ENCODE measurements at regions not wholly inside any gene's neighbourhood (a gene's known extent, or its start where the extent isn't known, plus 50 kb on each side); places are given as distances from the start of the nearest gene placed in this dataset.

DNA sequence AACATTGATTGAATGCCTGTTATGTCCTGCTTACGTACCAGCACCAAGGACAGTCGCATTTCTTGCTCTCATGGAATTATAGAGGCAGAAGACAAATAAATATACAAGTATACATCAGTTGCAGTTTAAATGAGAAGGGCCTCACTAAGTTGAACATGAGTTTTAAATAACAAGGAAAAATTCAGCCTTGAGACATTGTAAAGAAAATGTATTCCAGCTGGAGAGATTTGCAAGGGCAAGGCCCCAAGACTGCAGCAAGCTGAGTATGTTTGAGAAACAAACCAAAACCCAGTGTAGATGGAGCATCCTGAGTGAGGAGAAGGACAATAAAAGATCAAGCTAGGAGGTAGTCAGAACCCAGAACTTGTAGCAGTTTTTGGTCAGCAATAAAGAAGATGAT, 123.2 kb upstream of the BMP5 start:
- POLR2A ChIA-PET (ENCODE audit: partially characterized antibody): no interaction called here
- H4K91ac ChIP-seq (replicated peaks; ENCODE audit: insufficient read length, low read length): no peak overlapping the region
- DNase-seq (ENCODE audit: low read depth in 1 of 2, low spot score in 2 of 2) (no peak), FAIRE-seq (no peak)
- no peak overlapping the region for H3K4ac ChIP-seq (replicated peaks; ENCODE audit: insufficient read length, low read depth, low read length)
- H2AK5ac ChIP-seq (ENCODE audit: low read depth, low read length): no peak overlapping the region
- no peaks in the 10 kb centered on the region for H3K36me3 ChIP-seq (ENCODE audit: control insufficient read depth in 2 of 4, insufficient read depth in 4 of 4, low read length in 3 of 4)
- H3K4me3 ChIP-seq (ENCODE audit: extremely low read depth in 1 of 4, insufficient read depth in 2 of 4, low read depth in 3 of 4, low read length in 4 of 4): no peak overlapping the region
- no peaks in the 10 kb centered on the region for H3K27me3 ChIP-seq (replicated peaks in 1 of 4; ENCODE audit: control insufficient read depth in 3 of 4, extremely low read depth in 1 of 4, insufficient read depth in 3 of 4, low read length in 3 of 4)
- no peak overlapping the region for H2BK5ac ChIP-seq (ENCODE audit: low read depth, low read length)
- no peak overlapping the region for H3K4me2 ChIP-seq (ENCODE audit: insufficient read depth in 1 of 2, low read depth in 2 of 2, low read length in 2 of 2)
- TF ChIP-seq TBP (IDR thresholded peaks at IDR 0.05; ENCODE audit: low read depth, low read length) (no peak), CBX5 (IDR thresholded peaks at IDR 0.05; ENCODE audit: low read depth, low read length) (no peak), SIX5 (IDR thresholded peaks at IDR 0.05; ENCODE audit: low read depth, low read length) (no peak), RBBP5 (IDR thresholded peaks at IDR 0.05; ENCODE audit: borderline replicate concordance, low read depth, low read length) (no peak), BRCA1 (IDR thresholded peaks at IDR 0.05; ENCODE audit: low read depth, low read length) (no peak), CBX8 (IDR thresholded peaks at IDR 0.05; ENCODE audit: borderline replicate concordance, low read depth, low read length) (no peak), SRF (IDR thresholded peaks at IDR 0.05; ENCODE audit: low read depth, low read length) (no peak), RFX5 (IDR thresholded peaks at IDR 0.05; ENCODE audit: borderline replicate concordance, low read depth, low read length) (no peak), HDAC2 (IDR thresholded peaks at IDR 0.05; ENCODE audit: borderline replicate concordance in 1 of 2, low read depth in 2 of 2, low read length in 2 of 2) (no peak), POLR2AphosphoS5 (IDR thresholded peaks at IDR 0.05; ENCODE audit: low read depth, low read length) (no peak), KDM1A (IDR thresholded peaks at IDR 0.05; ENCODE audit: borderline replicate concordance, low read length) (no peak)
- TF ChIP-seq, protein P1, sequence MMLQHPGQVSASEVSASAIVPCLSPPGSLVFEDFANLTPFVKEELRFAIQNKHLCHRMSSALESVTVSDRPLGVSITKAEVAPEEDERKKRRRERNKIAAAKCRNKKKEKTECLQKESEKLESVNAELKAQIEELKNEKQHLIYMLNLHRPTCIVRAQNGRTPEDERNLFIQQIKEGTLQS (IDR thresholded peaks at IDR 0.05; ENCODE audit: insufficient read depth, low read depth, low read length): no peak
- peaks cover 4 to 5% of the 10 kb centered on the region in 2 experiments; a peak in 3 of 4 replicates for H3K9me3 ChIP-seq (ENCODE audit: insufficient read depth in 2 of 2, low read depth in 1 of 2, low read length in 1 of 2)
- no peak overlapping the region for H2BK15ac ChIP-seq (ENCODE audit: low read length)
- no peak overlapping the region for H2BK120ac ChIP-seq (replicated peaks; ENCODE audit: low read depth, low read length)
- CTCF ChIA-PET (ENCODE audit: partially characterized antibody): interaction anchor here (1.3 kb wide), 1 partner anchor 286 kb away, joined by 3 read pairs; no protein-coding TSS in a partner anchor
- no peak overlapping the region for H3K14ac ChIP-seq (ENCODE audit: insufficient read length)
- H3K79me2 ChIP-seq (ENCODE audit: control insufficient read depth in 1 of 2, insufficient read depth in 2 of 2, low read length in 2 of 2): no peaks in the 10 kb centered on the region
- no peak overlapping the region for H3K18ac ChIP-seq (ENCODE audit: extremely low read depth, low read length)
- H3K56ac ChIP-seq (replicated peaks; ENCODE audit: insufficient read length, low read depth, low read length): no peak overlapping the region
- H2BK12ac ChIP-seq (ENCODE audit: low read depth, low read length): no peak overlapping the region
- no peaks in the 10 kb centered on the region for H3K23me2 ChIP-seq (ENCODE audit: low read depth, low read length)
- H3K23ac ChIP-seq (ENCODE audit: insufficient read length): no peak overlapping the region
- H2AFZ ChIP-seq (ENCODE audit: low read length): no peak overlapping the region
- H2BK20ac ChIP-seq (ENCODE audit: low read length): no peak overlapping the region
- no peak overlapping the region for H3K9ac ChIP-seq (replicated peaks in 1 of 4; ENCODE audit: extremely low read depth in 1 of 4, low read depth in 3 of 4, low read length in 3 of 4)
- no peak overlapping the region for H4K5ac ChIP-seq (ENCODE audit: insufficient read length, low read depth, low read length)
- no peak overlapping the region for H4K8ac ChIP-seq (ENCODE audit: extremely low read depth, insufficient read depth, low read length)
- H3K27ac ChIP-seq (ENCODE audit: low read depth, low read length): no peak overlapping the region
- no peaks in the 10 kb centered on the region for H3K4me1 ChIP-seq (replicated peaks in 1 of 4; ENCODE audit: control insufficient read depth in 3 of 4, insufficient read depth in 4 of 4, low read length in 3 of 4)
- no peaks in the 10 kb centered on the region for H3K79me1 ChIP-seq (ENCODE audit: low read depth, low read length)
- no peaks in the 10 kb centered on the region for H4K20me1 ChIP-seq (replicated peaks in 1 of 2; ENCODE audit: control insufficient read depth in 1 of 2, insufficient read depth in 2 of 2, low read length in 2 of 2)
- 91% methylated on average over 2 of the region's 2 CpGs; no CpG with 5 or more reads in 1 of the 2 experiments for WGBS, 2 experiments (ENCODE audit: extremely low coverage in 1 of 2, insufficient coverage in 1 of 2, insufficient read length in 1 of 2, insufficient replicate concordance in 2 of 2, low coverage in 1 of 2, low lambda C conversion rate in 2 of 2, missing lambda C conversion rate in 1 of 2)
